GM12892 (cell line): ENCODE measurements at regions not wholly inside any gene's neighbourhood (a gene's known extent, or its start where the extent isn't known, plus 50 kb on each side); places are given as distances from the start of the nearest gene placed in this dataset.

Source experiments
- POLR2A ChIP-seq: IDR thresholded peaks from 2 replicates; pipeline ENCODE4 v1.6.1; 2011; ENCODE audit warnings: low read depth, low read length, control low read depth
- POLR2AphosphoS5 ChIP-seq: IDR thresholded peaks from 2 replicates; pipeline ENCODE4 v1.6.1; 2011; ENCODE audit warnings: low read depth, low read length, control low read depth
- TAF1 ChIP-seq: IDR thresholded peaks from 2 replicates; pipeline ENCODE4 v1.6.1; 2011; ENCODE audit warnings: low read depth, mild to moderate bottlenecking, control low read depth, low read length, borderline replicate concordance

GRCh38 chr13:47326061-47326460, 429.2 kb upstream of the HTR2A start:
- TF ChIP-seq POLR2A (no peak), TAF1 (no peak), POLR2AphosphoS5 (no peak)
